Loucy (cell line): ENCODE measurements at regions not wholly inside any gene's neighbourhood (a gene's known extent, or its start where the extent isn't known, plus 50 kb on each side); places are given as distances from the start of the nearest gene placed in this dataset.

Experiments
- H2AFZ ChIP-seq: fragments of 200-600 bp; sonication (generic); 2 replicates; pipeline ENCODE4 v1.6.0; 2016; ENCODE audit warnings: antibody characterized with exemption, mild to moderate bottlenecking, low read length, moderate library complexity
- H3F3A ChIP-seq: fragments of 200-600 bp; 2 replicates; pipeline ENCODE4 v1.6.0; 2016; ENCODE audit warnings: antibody characterized with exemption, low read depth, mild to moderate bottlenecking
- H3K27me3 ChIP-seq: fragments of 200-600 bp; sonication (generic); 2 replicates; pipeline ENCODE4 v1.6.1; 2014; ENCODE audit warnings: low read length, mild to moderate bottlenecking; ENCODE audit not compliant: insufficient read depth, poor library complexity, severe bottlenecking
- H3K36me3 ChIP-seq: fragments of 200-600 bp; sonication (generic); 2 replicates; pipeline ENCODE4 v1.6.1; 2016; ENCODE audit warnings: low read length; ENCODE audit not compliant: insufficient read depth
- H3K4me1 ChIP-seq: fragments of 200-600 bp; sonication (generic); 2 replicates; pipeline ENCODE4 v1.5.1; 2014; ENCODE audit warnings: low read length, mild to moderate bottlenecking; ENCODE audit not compliant: insufficient read depth, poor library complexity, severe bottlenecking
- H3K4me2 ChIP-seq: fragments of 200-600 bp; sonication (generic); 2 replicates; pipeline ENCODE4 v1.6.0; 2014; ENCODE audit warnings: antibody characterized with exemption, low read length, low read depth, mild to moderate bottlenecking; ENCODE audit not compliant: poor library complexity, severe bottlenecking
- H3K4me3 ChIP-seq: fragments of 200-600 bp; sonication (generic); 2 replicates; pipeline ENCODE4 v1.5.1; 2014; ENCODE audit warnings: low read length, mild to moderate bottlenecking, mixed read lengths; ENCODE audit not compliant: poor library complexity, severe bottlenecking
- H3K79me2 ChIP-seq: fragments of 200-600 bp; sonication (generic); 2 replicates; pipeline ENCODE4 v1.6.1; 2014; ENCODE audit warnings: low read length; ENCODE audit not compliant: insufficient read depth
- H3K9ac ChIP-seq: fragments of 200-600 bp; sonication (generic); 2 replicates; pipeline ENCODE4 v1.6.0; 2014; ENCODE audit warnings: mild to moderate bottlenecking, low read depth, low read length, moderate library complexity; ENCODE audit not compliant: poor library complexity, severe bottlenecking
- H3K9me2 ChIP-seq: fragments of 200-600 bp; sonication (generic); replicated peaks from 2 replicates; pipeline ENCODE4 v1.6.1; 2016; ENCODE audit warnings: low read depth, low read length, mixed read lengths
- H3K9me3 ChIP-seq: fragments of 200-600 bp; sonication (generic); 2 replicates; pipeline ENCODE4 v1.6.1; 2014; ENCODE audit warnings: mild to moderate bottlenecking, antibody characterized with exemption, low read length, low read depth; ENCODE audit not compliant: insufficient read depth
- H4K20me1 ChIP-seq: fragments of 200-600 bp; sonication (generic); 2 replicates; pipeline ENCODE4 v1.6.0; 2014; ENCODE audit warnings: antibody characterized with exemption, low read length, mild to moderate bottlenecking; ENCODE audit not compliant: insufficient read depth, poor library complexity, severe bottlenecking
- CTCF ChIP-seq: fragments of 200-600 bp; sonication (generic); conservative IDR thresholded peaks from 2 replicates; pipeline ENCODE4 v1.5.1; 2014; ENCODE audit warnings: mild to moderate bottlenecking, antibody characterized with exemption, low read length
- EZH2phosphoT487 ChIP-seq: fragments of 200-600 bp; IDR thresholded peaks from 2 replicates; pipeline ENCODE4 v1.6.1; 2018; ENCODE audit warnings: antibody characterized with exemption, mild to moderate bottlenecking, moderate library complexity, borderline replicate concordance

GRCh38 chr4:14831416-14831815 lies 170.9 kb upstream of the CPEB2 start:
- H3F3A ChIP-seq: no peaks in the 10 kb centered on the region
- no peak for TF ChIP-seq CTCF
- no peak for TF ChIP-seq EZH2phosphoT487
- no peaks in the 10 kb centered on the region for H3K9me2 ChIP-seq
- no peaks in the 10 kb centered on the region for H3K9me3 ChIP-seq
- H3K9ac ChIP-seq: no peak overlapping the region
- H3K4me3 ChIP-seq: no peak overlapping the region
- H4K20me1 ChIP-seq: no peaks in the 10 kb centered on the region
- no peak overlapping the region for H2AFZ ChIP-seq
- H3K36me3 ChIP-seq: no peaks in the 10 kb centered on the region
- H3K27me3 ChIP-seq: no peaks in the 10 kb centered on the region
- no peaks in the 10 kb centered on the region for H3K79me2 ChIP-seq
- no peak overlapping the region for H3K4me2 ChIP-seq
- H3K4me1 ChIP-seq: no peaks in the 10 kb centered on the region

DNA sequence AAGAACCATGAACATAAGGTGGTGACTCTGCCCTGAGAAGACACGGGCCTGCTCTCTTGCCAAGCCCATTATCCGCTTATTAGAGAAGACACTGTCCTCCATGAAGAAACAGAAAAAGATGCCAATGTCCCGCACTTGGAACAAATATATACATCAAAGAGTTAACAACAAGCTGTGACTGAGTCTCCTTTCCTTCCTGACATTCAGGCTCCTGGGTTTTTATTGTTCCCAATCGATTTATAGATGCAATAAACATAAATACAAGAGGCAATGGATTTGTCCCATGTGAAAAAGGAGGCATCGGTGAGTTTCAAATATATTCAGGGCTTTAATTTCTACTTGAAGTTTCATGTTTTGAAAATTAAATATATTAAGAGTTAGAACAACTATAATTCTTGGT lies 169.2 kb upstream of the CPEB2 start:
- no peaks in the 10 kb centered on the region for H4K20me1 ChIP-seq
- H3K9me3 ChIP-seq: no peaks in the 10 kb centered on the region
- no peak overlapping the region for H3K4me2 ChIP-seq
- no peaks in the 10 kb centered on the region for H3K36me3 ChIP-seq
- H3K79me2 ChIP-seq: no peaks in the 10 kb centered on the region
- H3K4me3 ChIP-seq: no peak overlapping the region
- no peaks in the 10 kb centered on the region for H3K27me3 ChIP-seq
- no peaks in the 10 kb centered on the region for H3F3A ChIP-seq
- TF ChIP-seq CTCF: no peak
- TF ChIP-seq EZH2phosphoT487: no peak
- no peaks in the 10 kb centered on the region for H3K4me1 ChIP-seq
- no peaks in the 10 kb centered on the region for H3K9me2 ChIP-seq
- H3K9ac ChIP-seq: no peak overlapping the region
- H2AFZ ChIP-seq: no peak overlapping the region

GRCh38 chr4:14834382-14834781 lies 167.9 kb upstream of the CPEB2 start:
- Histone ChIP-seq H3K9me3 (no peaks in the 10 kb centered on the region), H2AFZ (no peak overlapping the region), H3K36me3 (no peaks in the 10 kb centered on the region), H3K79me2 (no peaks in the 10 kb centered on the region), H3K4me2 (no peak overlapping the region), H3K9me2 (no peaks in the 10 kb centered on the region), H3K4me1 (no peaks in the 10 kb centered on the region), H3K9ac (no peak overlapping the region), H3K4me3 (no peak overlapping the region), H3F3A (no peaks in the 10 kb centered on the region), H3K27me3 (no peaks in the 10 kb centered on the region), H4K20me1 (no peaks in the 10 kb centered on the region)
- TF ChIP-seq CTCF (no peak), EZH2phosphoT487 (no peak)
